ENCODE measurements at regions not wholly inside any gene's neighbourhood (a gene's known extent, or its start where the extent isn't known, plus 50 kb on each side); places are given as distances from the start of the nearest gene placed in this dataset.

- Histone ChIP-seq H3K36me3 (ENCODE audit: insufficient read depth, low read length) (no peaks in the 10 kb centered on the region), H3K27ac (no peak overlapping the region), H3K9ac (ENCODE audit: insufficient read length) (no peak overlapping the region), H3K9me3 (ENCODE audit: low read depth, low read length) (no peaks in the 10 kb centered on the region), H3K4me3 (no peak overlapping the region)
- TF ChIP-seq POLR2AphosphoS5 (IDR thresholded peaks at IDR 0.05; ENCODE audit: borderline replicate concordance, low read depth, low read length) (no peak), FOXP2 (optimal IDR thresholded peaks at IDR 0.05; ENCODE audit: control extremely low read depth, extremely low read length, insufficient read depth) (no peak), EZH2 (IDR thresholded peaks at IDR 0.05) (no peak)
- DNase-seq (ENCODE audit: low read depth, low spot score) = no peak
Measured at GRCh38 chr11:119896387-119897045, 167.5 kb upstream of the NECTIN1 start.

- TF ChIP-seq POLR2AphosphoS5 (IDR thresholded peaks at IDR 0.05; ENCODE audit: borderline replicate concordance, low read depth, low read length) (no peak), FOXP2 (optimal IDR thresholded peaks at IDR 0.05; ENCODE audit: control extremely low read depth, extremely low read length, insufficient read depth) (no peak), EZH2 (IDR thresholded peaks at IDR 0.05) (no peak)
- H3K36me3 ChIP-seq (ENCODE audit: insufficient read depth, low read length) = no peaks in the 10 kb centered on the region
- no peaks in the 10 kb centered on the region for H3K9me3 ChIP-seq (ENCODE audit: low read depth, low read length)
- no peak overlapping the region for H3K27ac ChIP-seq
- H3K4me3 ChIP-seq = no peak overlapping the region
- no peak overlapping the region for H3K9ac ChIP-seq (ENCODE audit: insufficient read length)
- no peak for DNase-seq (ENCODE audit: low read depth, low spot score)
Measured at GRCh38 chr11:119895981-119896380, 167.0 kb upstream of the NECTIN1 start.

GRCh38 chr11:119894916-119895315, 165.9 kb upstream of the NECTIN1 start:
- H3K36me3 ChIP-seq (ENCODE audit: insufficient read depth, low read length) = no peaks in the 10 kb centered on the region
- no peaks in the 10 kb centered on the region for H3K9me3 ChIP-seq (ENCODE audit: low read depth, low read length)
- no peak overlapping the region for H3K27ac ChIP-seq
- TF ChIP-seq EZH2 (IDR thresholded peaks at IDR 0.05) (no peak), FOXP2 (optimal IDR thresholded peaks at IDR 0.05; ENCODE audit: control extremely low read depth, extremely low read length, insufficient read depth) (no peak)
- no peak for DNase-seq (ENCODE audit: low read depth, low spot score)
- no peak overlapping the region for H3K4me3 ChIP-seq
- H3K9ac ChIP-seq (ENCODE audit: insufficient read length) = no peak overlapping the region

- DNase-seq (ENCODE audit: low read depth, low spot score) = no peak
- TF ChIP-seq FOXP2 (optimal IDR thresholded peaks at IDR 0.05; ENCODE audit: control extremely low read depth, extremely low read length, insufficient read depth) (no peak), EZH2 (IDR thresholded peaks at IDR 0.05) (no peak), POLR2AphosphoS5 (IDR thresholded peaks at IDR 0.05; ENCODE audit: borderline replicate concordance, low read depth, low read length) (no peak)
- H3K27ac ChIP-seq = no peak overlapping the region
- H3K9ac ChIP-seq (ENCODE audit: insufficient read length) = no peak overlapping the region
- H3K9me3 ChIP-seq (ENCODE audit: low read depth, low read length) = no peaks in the 10 kb centered on the region
- H3K4me3 ChIP-seq = no peak overlapping the region
- H3K36me3 ChIP-seq (ENCODE audit: insufficient read depth, low read length) = no peaks in the 10 kb centered on the region
Measured at GRCh38 chr11:119892311-119892808, 163.4 kb upstream of the NECTIN1 start.

- H3K9ac ChIP-seq (ENCODE audit: insufficient read length) = no peak overlapping the region
- no peak for TF ChIP-seq FOXP2 (optimal IDR thresholded peaks at IDR 0.05; ENCODE audit: control extremely low read depth, extremely low read length, insufficient read depth)
- no peak for TF ChIP-seq POLR2AphosphoS5 (IDR thresholded peaks at IDR 0.05; ENCODE audit: borderline replicate concordance, low read depth, low read length)
- no peak for TF ChIP-seq EZH2 (IDR thresholded peaks at IDR 0.05)
- no peak overlapping the region for H3K27ac ChIP-seq
- H3K36me3 ChIP-seq (ENCODE audit: insufficient read depth, low read length) = no peaks in the 10 kb centered on the region
- no peaks in the 10 kb centered on the region for H3K9me3 ChIP-seq (ENCODE audit: low read depth, low read length)
- DNase-seq (ENCODE audit: low read depth, low spot score) = no peak
- H3K4me3 ChIP-seq = no peak overlapping the region
Measured at GRCh38 chr11:119891055-119891768, 162.2 kb upstream of the NECTIN1 start.

- no peak overlapping the region for H3K4me3 ChIP-seq
- TF ChIP-seq EZH2 (IDR thresholded peaks at IDR 0.05) (no peak), POLR2AphosphoS5 (IDR thresholded peaks at IDR 0.05; ENCODE audit: borderline replicate concordance, low read depth, low read length) (no peak), FOXP2 (optimal IDR thresholded peaks at IDR 0.05; ENCODE audit: control extremely low read depth, extremely low read length, insufficient read depth) (no peak)
- H3K9me3 ChIP-seq (ENCODE audit: low read depth, low read length) = no peaks in the 10 kb centered on the region
- no peaks in the 10 kb centered on the region for H3K36me3 ChIP-seq (ENCODE audit: insufficient read depth, low read length)
- H3K27ac ChIP-seq = no peak overlapping the region
- no peak for DNase-seq (ENCODE audit: low read depth, low spot score)
- H3K9ac ChIP-seq (ENCODE audit: insufficient read length) = no peak overlapping the region
Measured at GRCh38 chr11:119890466-119890865, 161.5 kb upstream of the NECTIN1 start.

- TF ChIP-seq POLR2AphosphoS5 (IDR thresholded peaks at IDR 0.05; ENCODE audit: borderline replicate concordance, low read depth, low read length) (no peak), FOXP2 (optimal IDR thresholded peaks at IDR 0.05; ENCODE audit: control extremely low read depth, extremely low read length, insufficient read depth) (no peak), EZH2 (IDR thresholded peaks at IDR 0.05) (no peak)
Measured at GRCh38 chr11:119889728-119890280, 160.8 kb upstream of the NECTIN1 start.

GRCh38 chr11:119889111-119889510, 160.1 kb upstream of the NECTIN1 start:
- Histone ChIP-seq H3K4me3 (no peak overlapping the region), H3K36me3 (ENCODE audit: insufficient read depth, low read length) (no peaks in the 10 kb centered on the region), H3K27ac (no peak overlapping the region), H3K9ac (ENCODE audit: insufficient read length) (no peak overlapping the region), H3K9me3 (ENCODE audit: low read depth, low read length) (no peaks in the 10 kb centered on the region)
- no peak for DNase-seq (ENCODE audit: low read depth, low spot score)
- TF ChIP-seq FOXP2 (optimal IDR thresholded peaks at IDR 0.05; ENCODE audit: control extremely low read depth, extremely low read length, insufficient read depth) (no peak), EZH2 (IDR thresholded peaks at IDR 0.05) (no peak), POLR2AphosphoS5 (IDR thresholded peaks at IDR 0.05; ENCODE audit: borderline replicate concordance, low read depth, low read length) (no peak)

More at GRCh38 chr11:119889728-119890280, 160.8 kb upstream of the NECTIN1 start:
- Histone ChIP-seq H3K9me3 (ENCODE audit: low read depth, low read length) (no peaks in the 10 kb centered on the region), H3K4me3 (no peak overlapping the region), H3K9ac (ENCODE audit: insufficient read length) (no peak overlapping the region), H3K27ac (no peak overlapping the region), H3K36me3 (ENCODE audit: insufficient read depth, low read length) (no peaks in the 10 kb centered on the region)
- DNase-seq (ENCODE audit: low read depth, low spot score) = no peak

Data from SK-N-MC (cell line).